H1 (cell line): ENCODE measurements at regions not wholly inside any gene's neighbourhood (a gene's known extent, or its start where the extent isn't known, plus 50 kb on each side); places are given as distances from the start of the nearest gene placed in this dataset.

Source experiments
- CTCF ChIP-seq, 3 experiments: IDR thresholded peaks; 1 replicate in 2 of 3; 2 replicates in 1 of 3; pipeline versions ENCODE4 v1.5.1 to v1.6.1; 2011; ENCODE audit warnings: low read length in 3 of 3, mild to moderate bottlenecking in 3 of 3, inconsistent platforms in 2 of 3, low read depth in 1 of 3, moderate library complexity in 1 of 3; ENCODE audit not compliant: insufficient read depth in 1 of 3; ENCODE audit errors: control extremely low read depth in 1 of 3
- EZH2 ChIP-seq: fragments of 200-600 bp; sonication (generic); IDR thresholded peaks from 2 replicates; pipeline ENCODE4 v1.7.1; 2012; ENCODE audit warnings: low read depth, mild to moderate bottlenecking, moderate library complexity, low read length, inconsistent platforms; ENCODE audit not compliant: severe bottlenecking
- POLR2A ChIP-seq, 2 experiments: IDR thresholded peaks; 1 replicate in 1 of 2; 2 replicates in 1 of 2; pipeline ENCODE4 v1.6.1; 2011; ENCODE audit warnings: low read depth in 2 of 2, low read length in 2 of 2, mild to moderate bottlenecking in 2 of 2; ENCODE audit errors: control extremely low read depth in 1 of 2
- RFX5 ChIP-seq: IDR thresholded peaks from 2 replicates; pipeline ENCODE4 v1.6.1; 2011; ENCODE audit warnings: low read depth, low read length, improper control_type of control experiment, borderline replicate concordance
- SIN3A ChIP-seq, 2 experiments: IDR thresholded peaks in 1 of 2; conservative IDR thresholded peaks in 1 of 2; 2 replicates each; pipeline ENCODE4 v1.6.1; 2011 to 2012; ENCODE audit warnings: low read length in 2 of 2, improper control_type of control experiment in 1 of 2, low read depth in 1 of 2, mild to moderate bottlenecking in 1 of 2
- TAF1 ChIP-seq: IDR thresholded peaks from 2 replicates; pipeline ENCODE4 v1.6.1; 2011; ENCODE audit warnings: mild to moderate bottlenecking, low read depth, low read length
- USF2 ChIP-seq: IDR thresholded peaks from 2 replicates; pipeline ENCODE4 v1.6.1; 2011; ENCODE audit warnings: low read length, improper control_type of control experiment
- YY1 ChIP-seq: IDR thresholded peaks from 2 replicates; pipeline ENCODE4 v1.6.1; 2011; ENCODE audit warnings: low read depth, mild to moderate bottlenecking, low read length

GRCh38 chr2:198900141-198900540 is 557.6 kb downstream of the SATB2 start:
- TF ChIP-seq TAF1 (no peak), SIN3A (conservative IDR thresholded peaks at IDR 0.05 in 1 of 2, IDR thresholded peaks at IDR 0.05 in 1 of 2; ENCODE audit: low read depth in 1 of 2, low read length in 2 of 2) (no peak), CTCF (IDR thresholded peaks at IDR 0.05; ENCODE audit: control extremely low read depth in 1 of 3, insufficient read depth in 1 of 3, low read depth in 1 of 3, low read length in 3 of 3) (no peak), EZH2 (no peak), POLR2A (IDR thresholded peaks at IDR 0.05; ENCODE audit: control extremely low read depth in 1 of 2, low read depth in 2 of 2, low read length in 2 of 2) (no peak), USF2 (no peak), RFX5 (no peak), YY1 (no peak)
